ENCODE measurements at regions not wholly inside any gene's neighbourhood (a gene's known extent, or its start where the extent isn't known, plus 50 kb on each side); places are given as distances from the start of the nearest gene placed in this dataset.

DNA sequence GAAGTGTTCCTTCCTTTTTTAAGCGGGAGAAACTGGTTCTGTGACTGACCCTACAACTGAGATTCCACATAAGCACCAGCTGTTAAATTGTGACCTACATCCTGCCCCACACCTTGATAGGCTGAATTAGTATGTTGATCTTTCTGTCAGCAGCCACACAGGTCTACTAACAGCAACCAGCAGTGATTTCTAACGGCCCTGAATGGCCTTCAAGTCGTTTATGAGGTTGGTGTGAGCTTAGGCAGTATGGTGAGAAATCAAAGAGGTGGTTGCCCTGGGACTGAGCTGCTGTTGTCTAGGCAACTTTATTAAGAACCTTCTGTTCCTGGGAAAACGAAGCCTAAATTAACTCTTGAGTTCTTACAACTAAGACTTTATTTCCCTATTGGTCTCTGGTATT is 197.2 kb upstream of the FSHR start:
- TF ChIP-seq, protein P1, sequence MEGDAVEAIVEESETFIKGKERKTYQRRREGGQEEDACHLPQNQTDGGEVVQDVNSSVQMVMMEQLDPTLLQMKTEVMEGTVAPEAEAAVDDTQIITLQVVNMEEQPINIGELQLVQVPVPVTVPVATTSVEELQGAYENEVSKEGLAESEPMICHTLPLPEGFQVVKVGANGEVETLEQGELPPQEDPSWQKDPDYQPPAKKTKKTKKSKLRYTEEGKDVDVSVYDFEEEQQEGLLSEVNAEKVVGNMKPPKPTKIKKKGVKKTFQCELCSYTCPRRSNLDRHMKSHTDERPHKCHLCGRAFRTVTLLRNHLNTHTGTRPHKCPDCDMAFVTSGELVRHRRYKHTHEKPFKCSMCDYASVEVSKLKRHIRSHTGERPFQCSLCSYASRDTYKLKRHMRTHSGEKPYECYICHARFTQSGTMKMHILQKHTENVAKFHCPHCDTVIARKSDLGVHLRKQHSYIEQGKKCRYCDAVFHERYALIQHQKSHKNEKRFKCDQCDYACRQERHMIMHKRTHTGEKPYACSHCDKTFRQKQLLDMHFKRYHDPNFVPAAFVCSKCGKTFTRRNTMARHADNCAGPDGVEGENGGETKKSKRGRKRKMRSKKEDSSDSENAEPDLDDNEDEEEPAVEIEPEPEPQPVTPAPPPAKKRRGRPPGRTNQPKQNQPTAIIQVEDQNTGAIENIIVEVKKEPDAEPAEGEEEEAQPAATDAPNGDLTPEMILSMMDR (IDR thresholded peaks at IDR 0.05) = no peak
- no peak for TF ChIP-seq POLR2AphosphoS5 (IDR thresholded peaks at IDR 0.05)
- no peak for TF ChIP-seq POLR2A (IDR thresholded peaks at IDR 0.05)
